ENCODE measurements at regions not wholly inside any gene's neighbourhood (a gene's known extent, or its start where the extent isn't known, plus 50 kb on each side); places are given as distances from the start of the nearest gene placed in this dataset.
"Not testable (repeated sequence)": the region's sequence is repeated elsewhere in the genome, so short reads cannot be mapped to it uniquely, and the experiment has no call there.

GRCh38 chr6:47407300-47408281, 70.0 kb upstream of the CD2AP start:
- DNase-seq (ENCODE audit: low read depth): no peak

- peak; percentile 71 for DNase-seq (ENCODE audit: low read depth)
Observed at GRCh38 chr6:47413752-47414422, 63.7 kb upstream of the CD2AP start.

GRCh38 chr6:47414423-47415167, 63.0 kb upstream of the CD2AP start:
- peak; percentile 65 for DNase-seq (ENCODE audit: low read depth)

- no peak for DNase-seq (ENCODE audit: low read depth)
Observed at GRCh38 chr6:47416396-47417345, 60.9 kb upstream of the CD2AP start.

GRCh38 chr6:47419621-47420020, 58.0 kb upstream of the CD2AP start:
- no peak for DNase-seq (ENCODE audit: low read depth)

- no peak for DNase-seq (ENCODE audit: low read depth)
Observed at GRCh38 chr6:47420394-47421371, 56.9 kb upstream of the CD2AP start.

- no peak for DNase-seq (ENCODE audit: low read depth)
Observed at GRCh38 chr6:47423079-47423478, 54.5 kb upstream of the CD2AP start.

GRCh38 chr6:47424436-47424836, 53.2 kb upstream of the CD2AP start:
- no peak for DNase-seq (ENCODE audit: low read depth)

- not testable (repeated sequence) for DNase-seq (ENCODE audit: low read depth)
Observed at GRCh38 chr6:47425724-47426123, 51.9 kb upstream of the CD2AP start.

- no peak for DNase-seq (ENCODE audit: low read depth)
Observed at GRCh38 chr6:47426524-47427302, 50.9 kb upstream of the CD2AP start.

- no peak for DNase-seq (ENCODE audit: low read depth)
Observed at GRCh38 chr6:47427680-47428079, 49.9 kb upstream of the CD2AP start.
